KMS-11 (cell line): ENCODE measurements at regions not wholly inside any gene's neighbourhood (a gene's known extent, or its start where the extent isn't known, plus 50 kb on each side); places are given as distances from the start of the nearest gene placed in this dataset.

Experiments used
- H2AFZ ChIP-seq: fragments of 200-600 bp; sonication (generic); 2 replicates; pipeline ENCODE4 v1.6.1; 2016; ENCODE audit warnings: antibody characterized with exemption, mixed run types, low read depth
- H3K27ac ChIP-seq: fragments of 200-600 bp; sonication (generic); 2 replicates; pipeline ENCODE4 v1.6.1; 2016; ENCODE audit warnings: mild to moderate bottlenecking, mixed run types
- H3K27me3 ChIP-seq: fragments of 200-600 bp; sonication (generic); 2 replicates; pipeline ENCODE4 v1.6.1; 2017; ENCODE audit warnings: mild to moderate bottlenecking, low read depth, mixed run types, moderate library complexity; ENCODE audit not compliant: insufficient read depth
- H3K36me3 ChIP-seq: fragments of 200-600 bp; sonication (generic); 2 replicates; pipeline ENCODE4 v1.6.1; 2017; ENCODE audit warnings: mild to moderate bottlenecking, mixed run types; ENCODE audit not compliant: insufficient read depth
- H3K4me1 ChIP-seq: fragments of 200-600 bp; sonication (generic); 2 replicates; pipeline ENCODE4 v1.6.1; 2016; ENCODE audit warnings: mild to moderate bottlenecking, low read depth, mixed run types; ENCODE audit not compliant: poor library complexity, severe bottlenecking
- H3K4me2 ChIP-seq: fragments of 200-600 bp; sonication (generic); 2 replicates; pipeline ENCODE4 v1.7.0; 2016; ENCODE audit warnings: mild to moderate bottlenecking, mixed run types
- H3K4me3 ChIP-seq: fragments of 200-600 bp; sonication (generic); IDR thresholded peaks from 2 replicates; pipeline ENCODE4 v1.6.1; 2017; ENCODE audit warnings: low read depth, low read length, mixed read lengths; ENCODE audit not compliant: insufficient read depth
- H3K79me2 ChIP-seq: fragments of 200-600 bp; sonication (generic); 2 replicates; pipeline ENCODE4 v1.6.1; 2016; ENCODE audit warnings: low read depth, mixed run types; ENCODE audit not compliant: insufficient read depth
- H3K9ac ChIP-seq: fragments of 200-600 bp; sonication (generic); 2 replicates; pipeline ENCODE4 v1.6.1; 2016; ENCODE audit warnings: mild to moderate bottlenecking, mixed run types
- H4K20me1 ChIP-seq: fragments of 200-600 bp; sonication (generic); 2 replicates; pipeline ENCODE4 v1.6.1; 2016; ENCODE audit warnings: mild to moderate bottlenecking, mixed run types; ENCODE audit not compliant: insufficient read depth
- TF ChIP-seq, protein P1 (sequence below): fragments of 200-600 bp; sonication (generic); conservative IDR thresholded peaks from 2 replicates; pipeline ENCODE4 v1.6.1; 2017; ENCODE audit warnings: low read depth, mild to moderate bottlenecking, antibody characterized with exemption, low read length, moderate library complexity, mixed read lengths

DNA sequence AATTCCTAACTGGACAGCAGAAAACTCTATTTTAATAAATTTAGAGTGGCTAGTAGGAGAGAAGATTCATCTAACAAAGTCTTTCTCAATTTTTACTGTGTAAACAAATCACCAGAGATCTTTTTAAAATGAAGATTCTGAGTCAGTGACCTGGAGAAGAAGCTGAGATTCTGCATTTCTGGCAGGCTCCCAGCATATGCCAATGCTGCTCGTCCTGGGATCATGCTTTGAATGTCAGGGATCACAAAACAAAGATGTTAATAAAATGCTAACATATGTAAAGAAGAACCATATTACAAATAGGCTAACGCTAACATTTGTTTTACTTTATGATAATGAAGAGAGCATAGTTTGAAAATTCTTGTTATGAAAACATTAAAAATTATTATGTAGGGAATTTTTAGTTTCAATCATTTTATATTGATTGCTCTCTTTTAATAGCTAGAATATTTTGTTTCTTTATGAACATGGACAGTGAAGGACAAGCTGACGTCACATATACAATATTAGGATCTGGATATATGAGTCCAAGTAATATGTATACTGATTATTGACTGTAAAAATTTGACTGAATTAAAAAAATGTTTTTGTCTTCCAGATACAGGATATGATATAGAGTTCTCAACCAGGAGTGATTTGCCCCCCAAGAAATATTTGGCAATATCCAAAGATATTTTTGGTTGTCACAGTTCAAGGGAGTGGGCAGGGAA, 160.8 kb upstream of the GPR149 start:
- Histone ChIP-seq H3K9ac (no peak overlapping the region), H3K27me3 (no peaks in the 10 kb centered on the region), H3K4me2 (no peak overlapping the region), H2AFZ (no peak overlapping the region), H3K4me1 (no peaks in the 10 kb centered on the region), H3K36me3 (no peaks in the 10 kb centered on the region), H4K20me1 (no peaks in the 10 kb centered on the region), H3K4me3 (no peak overlapping the region), H3K27ac (no peak overlapping the region), H3K79me2 (no peaks in the 10 kb centered on the region)
- TF ChIP-seq, protein P1, sequence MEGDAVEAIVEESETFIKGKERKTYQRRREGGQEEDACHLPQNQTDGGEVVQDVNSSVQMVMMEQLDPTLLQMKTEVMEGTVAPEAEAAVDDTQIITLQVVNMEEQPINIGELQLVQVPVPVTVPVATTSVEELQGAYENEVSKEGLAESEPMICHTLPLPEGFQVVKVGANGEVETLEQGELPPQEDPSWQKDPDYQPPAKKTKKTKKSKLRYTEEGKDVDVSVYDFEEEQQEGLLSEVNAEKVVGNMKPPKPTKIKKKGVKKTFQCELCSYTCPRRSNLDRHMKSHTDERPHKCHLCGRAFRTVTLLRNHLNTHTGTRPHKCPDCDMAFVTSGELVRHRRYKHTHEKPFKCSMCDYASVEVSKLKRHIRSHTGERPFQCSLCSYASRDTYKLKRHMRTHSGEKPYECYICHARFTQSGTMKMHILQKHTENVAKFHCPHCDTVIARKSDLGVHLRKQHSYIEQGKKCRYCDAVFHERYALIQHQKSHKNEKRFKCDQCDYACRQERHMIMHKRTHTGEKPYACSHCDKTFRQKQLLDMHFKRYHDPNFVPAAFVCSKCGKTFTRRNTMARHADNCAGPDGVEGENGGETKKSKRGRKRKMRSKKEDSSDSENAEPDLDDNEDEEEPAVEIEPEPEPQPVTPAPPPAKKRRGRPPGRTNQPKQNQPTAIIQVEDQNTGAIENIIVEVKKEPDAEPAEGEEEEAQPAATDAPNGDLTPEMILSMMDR: no peak

DNA sequence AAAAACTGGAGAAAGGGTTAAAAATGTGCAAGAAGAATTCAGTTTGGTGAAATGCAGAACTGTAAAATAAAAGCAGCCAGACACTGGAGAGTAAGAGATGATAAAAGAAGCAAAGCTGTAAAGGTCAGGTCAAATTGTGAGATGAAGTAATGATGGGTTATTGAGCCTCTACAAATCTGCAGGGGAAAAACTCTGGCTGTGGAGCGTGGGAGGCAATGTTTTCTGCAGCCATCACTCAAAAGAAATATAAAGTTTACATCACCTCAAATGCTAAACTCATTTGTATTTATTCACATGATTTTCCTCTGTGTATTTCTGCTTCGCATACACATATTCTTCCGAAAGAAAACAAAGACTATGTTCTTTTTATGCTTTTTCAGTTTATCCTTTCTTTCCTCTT, 158.8 kb upstream of the GPR149 start:
- Histone ChIP-seq H3K79me2 (no peaks in the 10 kb centered on the region), H4K20me1 (no peaks in the 10 kb centered on the region), H3K9ac (no peak overlapping the region), H3K4me3 (no peak overlapping the region), H3K4me1 (no peaks in the 10 kb centered on the region), H3K27me3 (no peaks in the 10 kb centered on the region), H3K36me3 (no peaks in the 10 kb centered on the region), H2AFZ (no peak overlapping the region), H3K4me2 (no peak overlapping the region), H3K27ac (no peak overlapping the region)
- TF ChIP-seq, protein P1: no peak

DNA sequence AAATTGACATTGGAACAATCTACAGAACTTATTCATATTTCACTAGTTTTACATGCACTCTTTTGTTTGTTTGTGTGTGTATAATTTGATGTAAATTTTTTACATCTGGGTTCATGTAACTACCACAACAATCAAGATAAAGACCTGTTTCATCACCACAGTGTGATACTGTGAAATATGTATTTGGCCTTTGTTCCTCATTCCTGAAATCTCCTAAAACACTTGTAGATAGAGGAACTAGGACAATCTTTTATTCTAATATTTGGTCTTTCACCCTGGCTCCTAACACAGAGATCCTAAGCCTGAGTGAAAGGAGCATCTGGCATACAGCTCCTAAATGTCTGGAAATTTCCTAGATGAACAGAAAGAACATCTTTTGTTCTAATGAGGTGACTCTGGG, 155.0 kb upstream of the GPR149 start:
- Histone ChIP-seq H4K20me1 (no peaks in the 10 kb centered on the region), H3K79me2 (no peaks in the 10 kb centered on the region), H3K36me3 (no peaks in the 10 kb centered on the region), H3K27ac (no peak overlapping the region), H3K9ac (no peak overlapping the region), H3K27me3 (no peaks in the 10 kb centered on the region), H3K4me1 (no peaks in the 10 kb centered on the region), H2AFZ (no peak overlapping the region), H3K4me2 (no peak overlapping the region), H3K4me3 (no peak overlapping the region)
- TF ChIP-seq, protein P1: no peak

DNA sequence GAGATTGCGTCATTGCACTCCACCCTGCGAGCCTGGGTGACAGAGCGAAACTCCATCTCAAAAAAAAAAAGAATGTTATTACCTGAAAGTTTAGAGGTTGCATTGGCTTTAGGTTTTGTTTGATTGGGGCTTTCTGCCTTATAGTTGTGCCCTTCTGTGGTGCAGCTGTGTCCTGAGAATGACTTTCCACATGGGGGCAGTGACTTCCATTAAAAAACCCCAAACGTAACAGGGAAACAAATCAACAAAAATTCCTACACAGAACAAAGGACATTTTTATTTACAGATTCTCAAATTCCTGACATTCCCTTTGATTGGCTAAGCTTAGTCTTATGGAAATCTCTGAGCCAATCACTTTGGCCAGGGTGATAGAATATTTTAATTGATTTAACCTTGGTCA, 154.1 kb upstream of the GPR149 start:
- no peaks in the 10 kb centered on the region for H4K20me1 ChIP-seq
- H3K36me3 ChIP-seq: no peaks in the 10 kb centered on the region
- H3K9ac ChIP-seq: no peak overlapping the region
- TF ChIP-seq, protein P1: no peak
- H3K27ac ChIP-seq: no peak overlapping the region
- no peaks in the 10 kb centered on the region for H3K79me2 ChIP-seq
- H2AFZ ChIP-seq: no peak overlapping the region
- H3K4me2 ChIP-seq: no peak overlapping the region
- no peaks in the 10 kb centered on the region for H3K4me1 ChIP-seq
- no peak overlapping the region for H3K4me3 ChIP-seq
- no peaks in the 10 kb centered on the region for H3K27me3 ChIP-seq
